BLaER1 treated with 17β-estradiol and CSF1 and Interleukin-3, amounts not matched to agents 10 nM and 100 nM (cell line): ENCODE measurements at regions not wholly inside any gene's neighbourhood (a gene's known extent, or its start where the extent isn't known, plus 50 kb on each side); places are given as distances from the start of the nearest gene placed in this dataset.

Source experiments
- H3K27ac ChIP-seq, 11 experiments: shearing (Covaris generic); formaldehyde crosslinking; 2 replicates each; pipeline ENCODE4 v1.8.1; 2022
- H3K27me3 ChIP-seq, 11 experiments: shearing (Covaris generic); formaldehyde crosslinking; 2 replicates each; pipeline ENCODE4 v1.8.1; 2022
- H3K36me3 ChIP-seq, 11 experiments: shearing (Covaris generic); formaldehyde crosslinking; 2 replicates each; pipeline ENCODE4 v1.8.1; 2022
- H3K4me1 ChIP-seq, 10 experiments: shearing (Covaris generic); formaldehyde crosslinking; 2 replicates each; pipeline ENCODE4 v1.8.1; 2022
- H3K4me2 ChIP-seq, 11 experiments: shearing (Covaris generic); formaldehyde crosslinking; 2 replicates each; pipeline ENCODE4 v1.8.1; 2022
- H3K4me3 ChIP-seq, 10 experiments: shearing (Covaris generic); formaldehyde crosslinking; 2 replicates each; pipeline ENCODE4 v1.8.1; 2022
- H3K9ac ChIP-seq, 11 experiments: shearing (Covaris generic); formaldehyde crosslinking; 2 replicates each; pipeline ENCODE4 v1.8.1; 2022
- H3K9me3 ChIP-seq, 11 experiments: shearing (Covaris generic); formaldehyde crosslinking; replicated peaks in 1 of 11; 2 replicates each; pipeline ENCODE4 v1.8.1; 2022
- H4K20me1 ChIP-seq, 11 experiments: shearing (Covaris generic); formaldehyde crosslinking; 2 replicates each; pipeline ENCODE4 v1.8.1; 2022
- Cebpa-rat ChIP-seq, 11 experiments: shearing (Covaris generic); IDR thresholded peaks; 2 replicates each; pipeline ENCODE4 v1.8.1; 2022

DNA sequence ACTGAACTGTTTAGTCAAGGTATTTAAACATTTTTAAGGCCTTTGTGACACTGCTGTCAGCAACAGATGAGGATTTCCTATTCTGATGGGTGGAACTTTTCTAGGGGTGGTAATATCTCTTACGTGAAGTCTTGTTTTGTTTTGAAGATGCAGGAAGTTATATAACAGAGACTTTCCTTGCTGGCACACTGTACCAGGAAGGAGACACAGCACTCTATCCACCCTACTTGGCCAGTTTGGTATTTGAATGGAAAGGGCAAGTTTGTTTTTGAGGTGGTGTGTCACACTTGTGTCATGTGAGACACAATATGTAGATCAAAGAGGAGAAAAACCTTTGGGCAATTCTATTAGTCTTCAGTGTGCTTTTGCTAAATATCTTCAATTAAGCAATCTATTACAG lies 51.6 kb upstream of the SRP54 start:
- no peak overlapping the region for H3K9ac ChIP-seq
- H3K9me3 ChIP-seq, result no peaks in the 10 kb centered on the region
- peak overlapping the region in 1 of 11 experiments; percentile 4; a peak in 1 of 22 replicates for H3K27ac ChIP-seq
- no peaks in the 10 kb centered on the region for H3K27me3 ChIP-seq
- peaks cover 0 to 4% (median 0%) of the 10 kb centered on the region in 11 experiments; a peak in 1 of 22 replicates for H3K36me3 ChIP-seq
- no peaks in the 10 kb centered on the region for H4K20me1 ChIP-seq
- peaks cover 0 to 15% (median 11%) of the 10 kb centered on the region in 10 experiments; a peak in 14 of 20 replicates for H3K4me1 ChIP-seq
- H3K4me3 ChIP-seq, result no peak overlapping the region
- H3K4me2 ChIP-seq, result peak overlapping the region in 10 of 11 experiments; percentile 2 to 58 (median 24); a peak in 12 of 22 replicates
- no peak for TF ChIP-seq Cebpa-rat (IDR thresholded peaks at IDR 0.05)

DNA sequence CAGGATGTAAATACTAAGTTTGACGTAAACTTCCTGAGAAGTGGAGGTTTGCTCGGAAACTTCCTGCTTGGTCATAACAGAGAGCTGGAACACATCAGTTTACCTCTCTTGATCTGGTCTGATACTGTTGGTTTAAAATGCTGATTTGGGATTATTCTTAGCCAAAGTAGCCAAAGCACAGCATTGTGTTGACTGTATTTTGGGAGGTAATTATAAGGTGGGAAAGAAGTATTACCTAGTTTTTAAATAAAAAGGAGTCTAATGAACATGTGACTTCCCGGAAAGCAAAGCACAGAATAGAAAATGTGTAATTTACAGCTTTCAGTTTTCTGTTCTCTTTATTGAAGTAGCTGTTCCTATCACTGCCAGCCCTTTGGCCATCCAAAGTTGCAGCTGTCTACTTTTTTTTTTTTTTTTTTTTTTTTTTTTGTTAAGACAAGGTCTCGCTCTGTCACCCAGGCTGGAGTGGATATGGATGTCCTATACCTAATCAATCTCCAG lies 52.2 kb upstream of the SRP54 start:
- Histone ChIP-seq H3K9ac (no peak overlapping the region), H3K4me3 (no peak overlapping the region), H4K20me1 (no peaks in the 10 kb centered on the region), H3K4me2 (peak overlapping the region in 10 of 11 experiments; percentile 3 to 58 (median 24); a peak in 14 of 22 replicates), H3K36me3 (peaks cover 0 to 4% (median 0%) of the 10 kb centered on the region in 11 experiments; a peak in 1 of 22 replicates), H3K27ac (0 out of 22 replicates have a peak overlapping the region, but pooled peaks of 1 of the 11 experiments have one; percentile 4), H3K27me3 (no peaks in the 10 kb centered on the region), H3K4me1 (peaks cover 0 to 15% (median 11%) of the 10 kb centered on the region in 10 experiments; a peak in 14 of 20 replicates), H3K9me3 (no peaks in the 10 kb centered on the region)
- no peak for TF ChIP-seq Cebpa-rat (IDR thresholded peaks at IDR 0.05)

DNA sequence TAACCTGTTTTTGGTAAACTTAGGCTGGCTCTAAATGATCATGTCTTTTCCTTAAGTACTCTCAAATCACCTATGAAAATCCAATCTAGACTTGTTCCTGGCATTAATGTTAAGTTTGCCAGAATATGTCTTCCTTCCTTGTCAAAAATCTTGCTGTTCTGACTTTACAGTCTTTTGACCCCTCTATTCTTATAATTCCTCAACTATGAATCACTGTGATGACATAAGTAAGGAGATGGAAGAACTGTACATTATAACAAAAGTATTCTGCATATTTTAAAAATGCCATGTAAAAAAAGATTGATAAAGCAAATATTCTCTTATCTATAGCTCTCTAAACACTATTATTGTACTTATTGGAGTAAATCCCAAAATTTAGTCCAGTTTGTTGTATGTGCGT lies 51.4 kb upstream of the BAZ1A start:
- no peaks in the 10 kb centered on the region for H3K9me3 ChIP-seq
- no peaks in the 10 kb centered on the region for H3K27me3 ChIP-seq
- TF ChIP-seq Cebpa-rat (IDR thresholded peaks at IDR 0.05), result no peak
- no peak overlapping the region for H3K27ac ChIP-seq
- H3K4me1 ChIP-seq, result peaks cover 0 to 12% (median 11%) of the 10 kb centered on the region in 10 experiments; a peak in 14 of 20 replicates
- H3K36me3 ChIP-seq, result peaks cover 0 to 4% (median 0%) of the 10 kb centered on the region in 11 experiments; a peak in 1 of 22 replicates
- H3K9ac ChIP-seq, result no peak overlapping the region
- no peaks in the 10 kb centered on the region for H4K20me1 ChIP-seq
- H3K4me2 ChIP-seq, result no peak overlapping the region
- no peak overlapping the region for H3K4me3 ChIP-seq
